Adrenal gland (tissue), 9 donors: ENCODE measurements at regions not wholly inside any gene's neighbourhood (a gene's known extent, or its start where the extent isn't known, plus 50 kb on each side); places are given as distances from the start of the nearest gene placed in this dataset.

Experiments used
- DNase-seq, 7 donors: peaks; one replicate each; pipeline ENCODE4 v3.0.0-alpha.2; 2019 to 2020
- H3K27ac ChIP-seq, 5 donors: fragments of 200-600 bp; sonication (generic) in 4 of 5; 1 replicate in 3 of 5; 2 replicates in 2 of 5; pipeline versions ENCODE4 v1.5.1 to v1.8.0; 2016 to 2020; ENCODE audit warnings: mild to moderate bottlenecking in 1 of 5
- H3K27me3 ChIP-seq: fragments of 200-600 bp; 2 replicates; pipeline ENCODE4 v1.8.0; 2021
- H3K36me3 ChIP-seq, 2 donors: fragments of 200-600 bp; replicated peaks in 1 of 2; 1 replicate in 1 of 2; 2 replicates in 1 of 2; pipeline versions ENCODE4 v1.5.1 to v1.8.0; 2018 to 2022
- H3K4me1 ChIP-seq, 2 donors: fragments of 200-600 bp; replicated peaks in 1 of 2; 1 replicate in 1 of 2; 2 replicates in 1 of 2; pipeline versions ENCODE4 v1.5.1 to v1.8.0; 2018 to 2021
- H3K4me3 ChIP-seq, 4 donors: fragments of 200-600 bp; sonication (generic) in 3 of 4; one replicate each; pipeline ENCODE4 v1.5.1; 2016 to 2018
- H3K9me3 ChIP-seq, 3 donors: fragments of 200-600 bp; sonication (generic) in 1 of 3; replicated peaks in 1 of 3; 1 replicate in 2 of 3; 2 replicates in 1 of 3; pipeline versions ENCODE4 v1.5.1 to v1.8.0; 2016 to 2021
- CTCF ChIP-seq, 6 experiments: fragments of 450-650 bp in 4 of 6; fragments of 200-600 bp in 2 of 6; sonication (generic) in 1 of 6; IDR thresholded peaks; 1 replicate in 5 of 6; 2 replicates in 1 of 6; pipeline versions ENCODE4 v1.5.1 to v1.8.0; 2016 to 2021; ENCODE audit warnings: antibody characterized with exemption in 6 of 6, mild to moderate bottlenecking in 2 of 6, moderate library complexity in 1 of 6
- POLR2A ChIP-seq, 2 donors: fragments of 450-650 bp; IDR thresholded peaks; one replicate each; pipeline ENCODE4 v1.6.1; 2017; ENCODE audit warnings: antibody characterized with exemption in 2 of 2, mild to moderate bottlenecking in 2 of 2, moderate library complexity in 1 of 2
- WGBS, 4 donors: extraction: QIAGEN DNeasy Blood & Tissue Kit in 2 of 4; methylation state at CpG; one replicate each; pipeline versions ENCODE4 v1.1.5 to v1.1.7; 2013 to 2017; 5-methylcytosine and 5-hydroxymethylcytosine counted together
- intact Hi-C, 2 donors: fragments of 100-400 bp; cut with DNase I; formaldehyde crosslinking; loops; one replicate each; pipeline versions ENCODE4 v1.14.1 to v1.15.0; 2022 to 2023
- donor health status: healthy with polysubstance abuse.
- donor health status: Bipolar disorder and iron deficiency.
- donor health status: DM: yes; HTN: yes; CAD: no.
- donor health status: DM: no; HTN: no; CAD: no.
- donor health status: DM: no; HTN: no; CAD: no.

- no peak overlapping the region for H3K27ac ChIP-seq
- no peak for DNase-seq
- H3K36me3 ChIP-seq: no peaks in the 10 kb centered on the region
- no peaks in the 10 kb centered on the region for H3K9me3 ChIP-seq
- H3K4me1 ChIP-seq: no peaks in the 10 kb centered on the region
- no peaks in the 10 kb centered on the region for H3K27me3 ChIP-seq
- TF ChIP-seq POLR2A (IDR thresholded peaks at IDR 0.05) (no peak), CTCF (IDR thresholded peaks at IDR 0.05) (no peak)
- WGBS, 4 donors: 58 to 77% (median 63%) methylated on average over 1 of the region's 1 CpG
- no peak overlapping the region for H3K4me3 ChIP-seq
- intact Hi-C loops: no loop called here
These were observed 1791.6 kb downstream of the SUCLG1 start for GRCh38 chr2:82667491-82667890.

GRCh38 chr2:82665691-82666090 is 1793.4 kb downstream of the SUCLG1 start:
- no peak for DNase-seq
- Histone ChIP-seq H3K27me3 (no peaks in the 10 kb centered on the region), H3K4me3 (no peak overlapping the region), H3K4me1 (no peaks in the 10 kb centered on the region), H3K36me3 (no peaks in the 10 kb centered on the region), H3K9me3 (no peaks in the 10 kb centered on the region), H3K27ac (no peak overlapping the region)
- WGBS, 4 donors: 44 to 65% (median 56%) methylated on average over 3 of the region's 3 CpGs
- TF ChIP-seq POLR2A (IDR thresholded peaks at IDR 0.05) (no peak), CTCF (IDR thresholded peaks at IDR 0.05) (no peak)
- intact Hi-C loops: no loop called here

GRCh38 chr2:82657106-82657505 is 1802.0 kb downstream of the SUCLG1 start:
- TF ChIP-seq POLR2A (IDR thresholded peaks at IDR 0.05) (no peak), CTCF (IDR thresholded peaks at IDR 0.05) (no peak)
- no peaks in the 10 kb centered on the region for H3K27me3 ChIP-seq
- H3K27ac ChIP-seq: no peak overlapping the region
- H3K36me3 ChIP-seq: no peaks in the 10 kb centered on the region
- no peak for DNase-seq
- no peaks in the 10 kb centered on the region for H3K4me1 ChIP-seq
- intact Hi-C loops: no loop called here
- WGBS, 4 donors: 67 to 80% (median 79%) methylated on average over 2 of the region's 2 CpGs
- H3K4me3 ChIP-seq: no peak overlapping the region
- no peaks in the 10 kb centered on the region for H3K9me3 ChIP-seq

GRCh38 chr2:82656420-82656819 is 1802.7 kb downstream of the SUCLG1 start:
- Histone ChIP-seq H3K27ac (no peak overlapping the region), H3K27me3 (no peaks in the 10 kb centered on the region), H3K4me1 (no peaks in the 10 kb centered on the region), H3K9me3 (no peaks in the 10 kb centered on the region), H3K36me3 (no peaks in the 10 kb centered on the region), H3K4me3 (no peak overlapping the region)
- intact Hi-C loops: no loop called here
- DNase-seq: no peak
- TF ChIP-seq POLR2A (IDR thresholded peaks at IDR 0.05): no peak
- TF ChIP-seq CTCF (IDR thresholded peaks at IDR 0.05): no peak
- WGBS, 4 donors: 40 to 54% (median 51%) methylated on average over 2 of the region's 2 CpGs
